ENCODE measurements at regions not wholly inside any gene's neighbourhood (a gene's known extent, or its start where the extent isn't known, plus 50 kb on each side); places are given as distances from the start of the nearest gene placed in this dataset.

GRCh38 chr9:16318516-16319060 is 551.9 kb downstream of the BNC2 start:
- FAIRE-seq (no peak), DNase-seq (ENCODE audit: low read depth, low spot score) (no peak)
- peaks cover 3% of the 10 kb centered on the region for H3K4me1 ChIP-seq (ENCODE audit: control insufficient read depth, extremely low read depth, insufficient read depth, low read length)
- H3K9ac ChIP-seq (ENCODE audit: control insufficient read depth, extremely low read depth, insufficient read depth, low read length) = no peak overlapping the region
- no peak overlapping the region for H3K27ac ChIP-seq (ENCODE audit: control insufficient read depth, insufficient read depth, low read length)
- no peaks in the 10 kb centered on the region for H4K20me1 ChIP-seq (ENCODE audit: control insufficient read depth, extremely low read depth, insufficient read depth, low read length)
- H3K27me3 ChIP-seq (ENCODE audit: control insufficient read depth, extremely low read depth, insufficient read depth, low read length) = peaks cover 5% of the 10 kb centered on the region
- no peaks in the 10 kb centered on the region for H3K79me2 ChIP-seq (ENCODE audit: control insufficient read depth, insufficient read depth, low read length)
- H3K9me1 ChIP-seq (ENCODE audit: control insufficient read depth, extremely low read depth, insufficient read depth, low read length) = no peaks in the 10 kb centered on the region
- no peaks in the 10 kb centered on the region for H3K9me3 ChIP-seq (ENCODE audit: control insufficient read depth, low read depth, low read length)
- dilution Hi-C loops (cut with MboI; ENCODE audit: extremely low pct_ligation_motif_present, low sequenced_read_pairs) = no loop called here
- H3K36me3 ChIP-seq (ENCODE audit: control insufficient read depth in 2 of 2, extremely low read depth in 1 of 2, insufficient read depth in 2 of 2, low read length in 2 of 2) = no peaks in the 10 kb centered on the region
- H3K4me2 ChIP-seq (ENCODE audit: control insufficient read depth, extremely low read depth, insufficient read depth, low read depth, low read length) = no peak overlapping the region
- TF ChIP-seq CTCF (optimal IDR thresholded peaks at IDR 0.05 in 1 of 3, IDR thresholded peaks at IDR 0.05 in 1 of 3, conservative IDR thresholded peaks at IDR 0.05 in 1 of 3; ENCODE audit: extremely low read depth in 1 of 3, insufficient read depth in 2 of 3, low read length in 3 of 3) (no peak), EZH2 (IDR thresholded peaks at IDR 0.05; ENCODE audit: low read length) (no peak)
- H2AFZ ChIP-seq (ENCODE audit: control insufficient read depth, low read length) = no peak overlapping the region
- H3K4me3 ChIP-seq (ENCODE audit: control insufficient read depth in 2 of 3, extremely low read depth in 1 of 3, insufficient read depth in 2 of 3, low read depth in 1 of 3, low read length in 3 of 3) = no peak overlapping the region

GRCh38 chr9:16319646-16320045 is 550.8 kb downstream of the BNC2 start:
- DNase-seq (ENCODE audit: low read depth, low spot score) (no peak), FAIRE-seq (no peak)
- Histone ChIP-seq H3K4me3 (ENCODE audit: control insufficient read depth in 2 of 3, extremely low read depth in 1 of 3, insufficient read depth in 2 of 3, low read depth in 1 of 3, low read length in 3 of 3) (no peak overlapping the region), H3K36me3 (ENCODE audit: control insufficient read depth in 2 of 2, extremely low read depth in 1 of 2, insufficient read depth in 2 of 2, low read length in 2 of 2) (no peaks in the 10 kb centered on the region), H3K79me2 (ENCODE audit: control insufficient read depth, insufficient read depth, low read length) (no peaks in the 10 kb centered on the region), H2AFZ (ENCODE audit: control insufficient read depth, low read length) (no peak overlapping the region), H3K27me3 (ENCODE audit: control insufficient read depth, extremely low read depth, insufficient read depth, low read length) (no peaks in the 10 kb centered on the region), H3K27ac (ENCODE audit: control insufficient read depth, insufficient read depth, low read length) (no peak overlapping the region), H3K4me1 (ENCODE audit: control insufficient read depth, extremely low read depth, insufficient read depth, low read length) (peaks cover 3% of the 10 kb centered on the region), H3K9me3 (ENCODE audit: control insufficient read depth, low read depth, low read length) (no peaks in the 10 kb centered on the region), H3K9me1 (ENCODE audit: control insufficient read depth, extremely low read depth, insufficient read depth, low read length) (no peaks in the 10 kb centered on the region), H4K20me1 (ENCODE audit: control insufficient read depth, extremely low read depth, insufficient read depth, low read length) (no peaks in the 10 kb centered on the region), H3K9ac (ENCODE audit: control insufficient read depth, extremely low read depth, insufficient read depth, low read length) (no peak overlapping the region), H3K4me2 (ENCODE audit: control insufficient read depth, extremely low read depth, insufficient read depth, low read depth, low read length) (no peak overlapping the region)
- TF ChIP-seq CTCF (optimal IDR thresholded peaks at IDR 0.05 in 1 of 3, IDR thresholded peaks at IDR 0.05 in 1 of 3, conservative IDR thresholded peaks at IDR 0.05 in 1 of 3; ENCODE audit: extremely low read depth in 1 of 3, insufficient read depth in 2 of 3, low read length in 3 of 3) (no peak), EZH2 (IDR thresholded peaks at IDR 0.05; ENCODE audit: low read length) (no peak)
- dilution Hi-C loops (cut with MboI; ENCODE audit: extremely low pct_ligation_motif_present, low sequenced_read_pairs) = no loop called here
